Panc1 (cell line): ENCODE measurements at regions not wholly inside any gene's neighbourhood (a gene's known extent, or its start where the extent isn't known, plus 50 kb on each side); places are given as distances from the start of the nearest gene placed in this dataset.

Experiments
- CTCF ChIP-seq: fragments of 450-650 bp; IDR thresholded peaks from 2 replicates; pipeline ENCODE4 v1.5.1; 2017; ENCODE audit warnings: mild to moderate bottlenecking
- POLR2AphosphoS5 ChIP-seq: IDR thresholded peaks from 2 replicates; pipeline ENCODE4 v1.6.1; 2012; ENCODE audit warnings: mild to moderate bottlenecking, low read depth, low read length, moderate library complexity
- REST ChIP-seq, 2 experiments: IDR thresholded peaks; 2 replicates each; pipeline ENCODE4 v1.6.1; 2011 to 2012; ENCODE audit warnings: low read depth in 2 of 2, control low read depth in 1 of 2, low read length in 1 of 2, mild to moderate bottlenecking in 1 of 2, moderate library complexity in 1 of 2; ENCODE audit not compliant: insufficient read depth in 1 of 2
- SIN3A ChIP-seq: IDR thresholded peaks from 2 replicates; pipeline ENCODE4 v1.6.1; 2012; ENCODE audit warnings: low read depth, mild to moderate bottlenecking, low read length, moderate library complexity, borderline replicate concordance; ENCODE audit not compliant: insufficient read depth
- TCF7L2 ChIP-seq: IDR thresholded peaks from 2 replicates; pipeline ENCODE4 v1.6.1; 2011; ENCODE audit warnings: mild to moderate bottlenecking, low read depth, low read length, inconsistent platforms

- TF ChIP-seq SIN3A: no peak
- TF ChIP-seq POLR2AphosphoS5: no peak
- no peak for TF ChIP-seq CTCF
- no peak for TF ChIP-seq TCF7L2
- no peak for TF ChIP-seq REST (IDR thresholded peaks at IDR 0.05; ENCODE audit: insufficient read depth in 1 of 2, low read depth in 2 of 2, low read length in 1 of 2)
Observed at GRCh38 chr3:65195211-65196006, 507.6 kb upstream of the ADAMTS9 start.
